ENCODE measurements at regions not wholly inside any gene's neighbourhood (a gene's known extent, or its start where the extent isn't known, plus 50 kb on each side); places are given as distances from the start of the nearest gene placed in this dataset. TPM values are rescaled to one million over a fixed set of nuclear protein-coding genes. Genes with fewer than 3 reads are reported as not detected.

GRCh38 chr5:88939300-88939699 is 56.3 kb upstream of the MEF2C start:
- H3K27ac Mint-ChIP-seq (ENCODE audit: unreplicated experiment), result no peak overlapping the region
- peaks cover 15% of the 10 kb centered on the region for H3K4me1 Mint-ChIP-seq (ENCODE audit: unreplicated experiment)
- H3K36me3 Mint-ChIP-seq (ENCODE audit: unreplicated experiment), result no peaks in the 10 kb centered on the region
- no peak for TF ChIP-seq CTCF (IDR thresholded peaks at IDR 0.05)
- no peak for DNase-seq (ENCODE audit: extremely low spot score, unreplicated experiment)
- no peaks in the 10 kb centered on the region for H3K9me3 Mint-ChIP-seq (ENCODE audit: unreplicated experiment)
- no peaks in the 10 kb centered on the region for H3K27me3 Mint-ChIP-seq (ENCODE audit: unreplicated experiment)
- no peak overlapping the region for H3K4me3 Mint-ChIP-seq (ENCODE audit: unreplicated experiment)

GRCh38 chr5:88938488-88938887 is 55.5 kb upstream of the MEF2C start:
- no peaks in the 10 kb centered on the region for H3K27me3 Mint-ChIP-seq (ENCODE audit: unreplicated experiment)
- H3K36me3 Mint-ChIP-seq (ENCODE audit: unreplicated experiment), result no peaks in the 10 kb centered on the region
- H3K27ac Mint-ChIP-seq (ENCODE audit: unreplicated experiment), result no peak overlapping the region
- no peak for DNase-seq (ENCODE audit: extremely low spot score, unreplicated experiment)
- H3K9me3 Mint-ChIP-seq (ENCODE audit: unreplicated experiment), result no peaks in the 10 kb centered on the region
- no peak for TF ChIP-seq CTCF (IDR thresholded peaks at IDR 0.05)
- no peak overlapping the region for H3K4me3 Mint-ChIP-seq (ENCODE audit: unreplicated experiment)
- H3K4me1 Mint-ChIP-seq (ENCODE audit: unreplicated experiment), result peaks cover 15% of the 10 kb centered on the region

GRCh38 chr5:88937406-88937805 is 54.4 kb upstream of the MEF2C start:
- H3K36me3 Mint-ChIP-seq (ENCODE audit: unreplicated experiment), result no peaks in the 10 kb centered on the region
- no peak overlapping the region for H3K4me3 Mint-ChIP-seq (ENCODE audit: unreplicated experiment)
- TF ChIP-seq CTCF (IDR thresholded peaks at IDR 0.05), result no peak
- no peaks in the 10 kb centered on the region for H3K27me3 Mint-ChIP-seq (ENCODE audit: unreplicated experiment)
- no peaks in the 10 kb centered on the region for H3K9me3 Mint-ChIP-seq (ENCODE audit: unreplicated experiment)
- H3K27ac Mint-ChIP-seq (ENCODE audit: unreplicated experiment), result no peak overlapping the region
- no peak for DNase-seq (ENCODE audit: extremely low spot score, unreplicated experiment)
- H3K4me1 Mint-ChIP-seq (ENCODE audit: unreplicated experiment), result peaks cover 8% of the 10 kb centered on the region

GRCh38 chr5:88934439-88934838 is 51.5 kb upstream of the MEF2C start:
- peaks cover 3% of the 10 kb centered on the region for H3K4me1 Mint-ChIP-seq (ENCODE audit: unreplicated experiment)
- no peaks in the 10 kb centered on the region for H3K36me3 Mint-ChIP-seq (ENCODE audit: unreplicated experiment)
- no peaks in the 10 kb centered on the region for H3K9me3 Mint-ChIP-seq (ENCODE audit: unreplicated experiment)
- peaks cover 3% of the 10 kb centered on the region for H3K27me3 Mint-ChIP-seq (ENCODE audit: unreplicated experiment)
- H3K4me3 Mint-ChIP-seq (ENCODE audit: unreplicated experiment), result no peak overlapping the region
- TF ChIP-seq CTCF (IDR thresholded peaks at IDR 0.05), result no peak
- no peak for DNase-seq (ENCODE audit: extremely low spot score, unreplicated experiment)
- H3K27ac Mint-ChIP-seq (ENCODE audit: unreplicated experiment), result no peak overlapping the region

Small RNAs in the stretch of these regions (microRNA-seq; reads per million reads assigned to microRNA genes)
- not detected for gene MIR3660 (ENCODE audit: unreplicated experiment)
